ENCODE measurements at regions not wholly inside any gene's neighbourhood (a gene's known extent, or its start where the extent isn't known, plus 50 kb on each side); places are given as distances from the start of the nearest gene placed in this dataset.

- no peak for DNase-seq
These were observed 247.7 kb downstream of the IL20RB start for GRCh38 chr3:137205394-137206045.

- DNase-seq = no peak
These were observed 249.8 kb downstream of the IL20RB start for GRCh38 chr3:137207616-137208015.

- DNase-seq = no peak
These were observed 259.9 kb downstream of the IL20RB start for GRCh38 chr3:137217733-137218132.

- DNase-seq = no peak
These were observed 262.1 kb downstream of the IL20RB start for GRCh38 chr3:137219801-137220445.

- DNase-seq = no peak
These were observed 265.0 kb downstream of the IL20RB start for GRCh38 chr3:137222736-137223225.

GRCh38 chr3:137224464-137224863, 266.7 kb downstream of the IL20RB start:
- no peak for DNase-seq

- no peak for DNase-seq
These were observed 285.1 kb downstream of the IL20RB start for GRCh38 chr3:137242836-137243400.

- DNase-seq = no peak
These were observed 288.7 kb downstream of the IL20RB start for GRCh38 chr3:137246491-137246890.

GRCh38 chr3:137249311-137249940, 291.6 kb downstream of the IL20RB start:
- no peak for DNase-seq

- DNase-seq = no peak
These were observed 301.3 kb downstream of the IL20RB start for GRCh38 chr3:137259089-137259488.

- DNase-seq = no peak
These were observed 301.9 kb downstream of the IL20RB start for GRCh38 chr3:137259701-137260100.

GRCh38 chr3:137264071-137264820, 306.5 kb downstream of the IL20RB start:
- no peak for DNase-seq

- DNase-seq = no peak
These were observed 307.1 kb downstream of the IL20RB start for GRCh38 chr3:137264843-137265330.

GRCh38 chr3:137282871-137283270, 325.1 kb downstream of the IL20RB start:
- no peak for DNase-seq

GRCh38 chr3:137285924-137286323, 328.1 kb downstream of the IL20RB start:
- no peak for DNase-seq

- DNase-seq = no peak
These were observed 335.3 kb downstream of the IL20RB start for GRCh38 chr3:137293086-137293485.

GRCh38 chr3:137294139-137294538, 336.4 kb downstream of the IL20RB start:
- DNase-seq = no peak

- DNase-seq = no peak
These were observed 337.1 kb downstream of the IL20RB start for GRCh38 chr3:137294839-137295238.

- DNase-seq = no peak
These were observed 337.6 kb downstream of the IL20RB start for GRCh38 chr3:137295336-137295735.

GRCh38 chr3:137296116-137296515, 338.3 kb downstream of the IL20RB start:
- no peak for DNase-seq

GRCh38 chr3:137297770-137298169, 340.0 kb downstream of the IL20RB start:
- no peak for DNase-seq

- no peak for DNase-seq
These were observed 342.9 kb downstream of the IL20RB start for GRCh38 chr3:137300703-137301102.

Data from stimulated activated CD4-positive, alpha-beta T cell treated with anti-CD3 and anti-CD28 coated beads, Interleukin-1b, Interleukin-23, amount 100 ng/mL, for 48 hours (primary cell).